RCC 7860 (cell line): ENCODE measurements at regions not wholly inside any gene's neighbourhood (a gene's known extent, or its start where the extent isn't known, plus 50 kb on each side); places are given as distances from the start of the nearest gene placed in this dataset.

ENCODE experiments used
- DNase-seq: peaks from one replicate; pipeline ENCODE4 v3.0.0-alpha.2; 2015; ENCODE audit warnings: low spot score
- FAIRE-seq: peaks from 2 replicates; lab custom pipeline; 2012; peaks lifted over from hg19 to GRCh38; lab: Jason Lieb, UNC

DNA sequence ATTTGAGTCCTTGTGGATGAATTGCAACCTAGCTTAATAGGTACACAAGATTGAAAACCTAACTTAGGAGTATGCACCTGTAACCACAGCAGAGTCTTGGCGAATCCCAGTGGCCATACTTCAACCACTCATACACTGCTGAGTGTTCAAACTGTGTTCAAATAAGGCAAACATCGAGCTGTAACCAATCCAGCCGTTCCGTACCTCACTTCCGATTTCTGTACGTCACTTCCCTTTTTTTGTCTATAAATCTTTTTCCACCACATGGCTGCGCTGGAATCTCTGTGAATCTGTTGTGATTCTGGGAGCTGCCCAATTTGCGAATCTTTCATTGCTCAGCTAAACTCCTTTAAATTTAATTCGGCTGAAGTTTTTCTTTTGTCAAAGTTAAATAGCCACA, 190.6 kb downstream of the MAF start:
- DNase-seq, result no peak
- no peak for FAIRE-seq

DNA sequence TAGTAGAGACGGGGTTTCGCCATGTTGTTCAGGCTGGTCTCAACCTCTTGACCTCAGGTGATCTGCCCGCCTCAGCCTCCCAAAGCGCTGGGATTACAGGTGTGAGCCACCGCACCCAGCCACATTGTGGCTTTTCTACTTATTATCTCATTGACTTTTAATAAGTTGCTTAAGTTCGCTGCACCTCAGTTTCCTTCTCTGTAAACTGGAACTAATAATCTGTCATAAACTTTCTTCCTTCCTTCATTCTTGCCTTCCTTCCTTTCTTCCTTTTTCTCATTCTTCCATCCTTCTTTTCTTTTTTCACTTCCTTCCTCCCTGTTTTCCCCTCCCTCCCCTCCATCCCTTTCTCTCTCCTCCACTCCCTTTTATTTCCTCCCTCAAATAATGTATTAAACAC, 192.2 kb downstream of the MAF start:
- no peak for DNase-seq
- no peak for FAIRE-seq

DNA sequence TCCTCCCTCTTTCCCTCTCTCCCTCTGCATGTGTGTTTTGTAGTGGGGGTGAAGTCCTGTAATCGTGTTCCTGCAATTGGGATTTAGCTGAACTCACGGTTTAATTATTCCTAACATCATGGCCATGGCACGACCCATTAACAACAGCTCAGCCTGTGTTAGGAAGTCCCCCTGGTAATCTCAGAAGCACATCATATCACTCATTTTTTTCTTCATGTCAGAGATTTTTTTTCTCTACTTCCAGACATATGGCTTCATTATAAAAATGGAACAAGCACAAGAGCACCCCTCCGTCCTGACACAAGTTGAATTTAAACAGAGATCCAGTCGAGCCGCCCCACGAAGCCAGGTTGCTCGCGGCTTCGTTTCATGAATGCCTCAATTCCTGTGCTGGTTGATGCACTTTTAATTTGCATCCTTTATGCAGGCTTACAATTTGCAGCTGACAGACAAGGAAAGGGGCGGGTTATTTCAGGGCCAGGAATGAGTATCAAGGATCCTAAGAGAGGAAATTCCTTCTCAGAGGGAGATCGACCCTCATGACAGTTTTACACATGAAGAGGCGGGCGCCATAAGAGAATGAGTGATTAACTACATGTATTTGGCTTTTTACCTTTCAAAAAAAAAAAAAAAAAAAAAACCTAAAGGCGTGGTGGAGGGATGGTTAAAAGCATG, 192.9 kb downstream of the MAF start:
- DNase-seq, result no peak
- FAIRE-seq, result no peak

DNA sequence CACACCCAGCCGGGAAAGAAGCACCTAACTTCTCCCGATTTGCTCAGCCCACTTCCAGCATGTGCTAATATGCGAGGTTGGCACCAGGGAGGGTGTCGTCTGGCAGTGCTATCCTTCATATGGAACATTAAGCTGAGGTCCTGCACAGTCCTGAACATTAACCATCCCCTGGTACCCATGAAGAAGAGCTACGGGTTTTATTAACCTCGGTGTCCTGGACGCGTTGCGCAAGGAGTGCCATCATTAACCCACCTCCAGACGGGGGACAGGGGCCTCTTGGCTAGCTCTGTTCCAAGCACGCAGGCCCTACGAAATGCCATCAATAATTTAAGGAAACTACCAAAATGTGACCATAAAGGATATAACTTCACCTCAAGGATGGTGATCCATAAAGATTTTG, 193.5 kb downstream of the MAF start:
- FAIRE-seq (no peak), DNase-seq (no peak)

- no peak for DNase-seq
These were observed 196.0 kb downstream of the MAF start for GRCh38 chr16:79404571-79404970.

GRCh38 chr16:79403534-79403933, 197.0 kb downstream of the MAF start:
- no peak for FAIRE-seq
- DNase-seq, result no peak

More at GRCh38 chr16:79404571-79404970, 196.0 kb downstream of the MAF start:
- FAIRE-seq, result no peak

GRCh38 chr16:79402920-79403319, 197.6 kb downstream of the MAF start:
- DNase-seq (no peak), FAIRE-seq (no peak)

- DNase-seq (no peak), FAIRE-seq (no peak)
These were observed 198.2 kb downstream of the MAF start for GRCh38 chr16:79402356-79402755.

GRCh38 chr16:79401782-79402181, 198.8 kb downstream of the MAF start:
- FAIRE-seq (no peak), DNase-seq (no peak)

GRCh38 chr16:79401157-79401556, 199.4 kb downstream of the MAF start:
- DNase-seq, result no peak
- no peak for FAIRE-seq

- FAIRE-seq (no peak), DNase-seq (no peak)
These were observed 199.9 kb downstream of the MAF start for GRCh38 chr16:79400462-79401149.

DNA sequence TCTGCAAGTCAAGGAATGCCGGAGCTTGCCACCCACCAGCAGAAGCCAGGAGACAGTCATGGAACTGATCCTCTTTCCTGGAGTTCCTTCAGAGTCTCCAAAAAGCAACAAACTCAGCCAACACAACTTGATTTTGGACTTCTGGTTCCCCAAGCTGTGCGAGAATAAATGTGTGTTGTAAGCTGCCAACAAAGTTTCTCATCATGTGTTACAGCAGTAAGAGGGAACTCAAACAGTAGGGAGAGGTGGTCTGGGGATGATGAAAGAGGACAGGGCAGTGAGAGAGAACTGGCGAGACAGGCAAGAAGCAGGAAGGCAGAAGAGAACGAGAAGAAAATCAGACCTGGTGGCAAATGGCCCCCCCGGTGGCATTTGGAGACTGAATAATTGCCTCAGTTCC, 204.9 kb downstream of the MAF start:
- DNase-seq (no peak), FAIRE-seq (no peak)

DNA sequence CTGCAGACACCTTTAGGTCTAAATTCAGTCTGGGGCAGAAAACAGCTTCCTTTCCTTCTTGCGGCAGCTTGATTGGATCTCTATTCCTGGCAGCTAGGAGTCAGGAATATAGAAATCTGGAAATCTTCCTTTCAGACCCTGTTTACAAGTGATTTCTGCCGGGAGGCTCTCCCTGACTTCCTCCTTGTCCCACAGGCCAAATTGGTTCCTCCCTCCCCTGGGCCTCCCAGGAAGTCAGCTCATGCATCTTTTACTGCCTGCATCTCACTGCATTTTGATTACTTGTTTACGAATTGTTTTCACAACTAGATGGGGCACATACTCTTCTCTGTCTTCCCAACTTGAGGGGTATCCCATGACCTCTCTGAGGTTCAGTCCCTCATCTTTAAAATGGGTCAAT, 206.3 kb downstream of the MAF start:
- DNase-seq (no peak), FAIRE-seq (no peak)

GRCh38 chr16:79393564-79393963, 207.0 kb downstream of the MAF start:
- FAIRE-seq (no peak), DNase-seq (no peak)

- FAIRE-seq (no peak), DNase-seq (no peak)
These were observed 207.4 kb downstream of the MAF start for GRCh38 chr16:79393127-79393526.

GRCh38 chr16:79392081-79392480, 208.5 kb downstream of the MAF start:
- DNase-seq, result no peak
- no peak for FAIRE-seq

GRCh38 chr16:79391395-79391794, 209.1 kb downstream of the MAF start:
- DNase-seq (no peak), FAIRE-seq (no peak)

DNA sequence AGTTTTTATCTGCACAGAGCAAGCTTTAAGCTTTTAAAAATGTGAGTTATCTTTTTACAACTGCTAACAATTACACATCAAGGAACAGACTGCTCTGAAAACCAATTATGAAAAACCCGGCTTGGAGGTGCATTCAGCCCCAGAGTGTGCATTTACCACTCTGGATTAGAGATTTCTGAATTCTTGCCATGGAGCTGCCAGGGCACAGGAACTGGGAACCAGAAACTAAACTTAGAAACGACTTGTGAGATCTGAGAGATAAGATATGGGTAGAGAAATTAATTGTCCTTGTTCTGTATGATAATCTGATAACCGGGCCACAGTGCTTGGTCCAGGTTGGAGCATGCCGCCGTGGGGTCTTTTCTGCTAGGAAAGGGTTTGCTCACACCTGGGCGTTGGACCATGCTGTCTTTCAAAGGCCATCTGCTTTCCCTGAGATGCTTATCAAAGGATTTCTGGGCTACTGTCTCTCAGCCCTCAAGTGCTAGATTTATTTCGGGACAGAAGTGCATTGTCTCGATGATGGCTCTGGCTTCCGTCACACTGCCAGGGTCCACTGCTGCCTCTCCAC, 210.0 kb downstream of the MAF start:
- DNase-seq (no peak), FAIRE-seq (no peak)

GRCh38 chr16:79388396-79388795, 212.1 kb downstream of the MAF start:
- FAIRE-seq, result no peak
- no peak for DNase-seq

DNA sequence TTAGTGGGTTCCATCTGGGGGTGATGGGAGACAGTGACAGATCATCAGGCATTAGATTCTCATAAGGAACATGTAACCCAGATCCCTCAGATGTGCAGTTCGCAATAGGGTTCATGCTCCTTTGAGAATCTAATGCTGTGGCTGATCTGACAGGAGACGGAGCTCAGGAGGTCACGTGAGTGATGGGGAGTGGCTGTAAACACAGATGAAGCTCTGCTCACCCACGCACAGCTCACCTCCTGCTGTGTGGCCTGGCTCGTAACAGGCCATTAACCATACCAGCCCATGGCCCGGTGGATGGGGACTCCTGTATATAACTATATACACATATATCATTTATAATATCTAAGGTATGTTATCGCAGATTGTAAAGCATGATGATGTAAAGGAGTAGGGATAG, 214.2 kb downstream of the MAF start:
- DNase-seq, result no peak
- FAIRE-seq, result no peak

DNA sequence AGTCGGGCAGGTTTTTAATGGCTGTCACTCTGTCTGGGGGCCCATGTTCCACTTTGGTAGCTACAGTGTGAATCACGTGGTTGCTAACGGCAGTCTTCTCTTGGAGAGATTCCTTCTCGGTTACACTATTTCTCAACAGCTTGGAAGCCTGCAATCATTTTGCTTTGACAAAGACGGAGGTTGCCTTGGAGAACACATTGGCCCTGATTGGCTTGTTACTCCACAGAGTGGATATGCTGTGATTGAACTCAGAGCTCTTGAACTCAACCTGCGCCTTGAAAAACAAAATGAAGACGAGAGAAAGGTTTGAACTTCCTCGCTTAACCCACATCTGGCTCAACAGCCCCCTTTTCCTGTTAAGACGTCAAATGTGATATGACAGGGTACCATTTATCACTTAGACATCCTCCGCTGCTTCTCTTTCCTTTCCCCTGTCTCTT, 218.9 kb downstream of the MAF start:
- DNase-seq (no peak), FAIRE-seq (no peak)

- DNase-seq (no peak), FAIRE-seq (no peak)
These were observed 219.4 kb downstream of the MAF start for GRCh38 chr16:79380995-79381602.
